ENCODE measurements at regions not wholly inside any gene's neighbourhood (a gene's known extent, or its start where the extent isn't known, plus 50 kb on each side); places are given as distances from the start of the nearest gene placed in this dataset.

- Histone ChIP-seq H3K4me3 (no peak overlapping the region), H3K27ac (no peak overlapping the region)
Measured at GRCh38 chr7:18145160-18145559, 117.5 kb upstream of the PRPS1L1 start.

GRCh38 chr7:18151422-18151821 lies 123.8 kb upstream of the PRPS1L1 start:
- Histone ChIP-seq H3K4me3 (no peak overlapping the region), H3K27ac (no peak overlapping the region)

GRCh38 chr7:18153183-18153748 lies 125.6 kb upstream of the PRPS1L1 start:
- Histone ChIP-seq H3K4me3 (no peak overlapping the region), H3K27ac (no peak overlapping the region)

GRCh38 chr7:18154726-18155125 lies 127.1 kb upstream of the PRPS1L1 start:
- no peak overlapping the region for H3K4me3 ChIP-seq
- no peak overlapping the region for H3K27ac ChIP-seq

DNA sequence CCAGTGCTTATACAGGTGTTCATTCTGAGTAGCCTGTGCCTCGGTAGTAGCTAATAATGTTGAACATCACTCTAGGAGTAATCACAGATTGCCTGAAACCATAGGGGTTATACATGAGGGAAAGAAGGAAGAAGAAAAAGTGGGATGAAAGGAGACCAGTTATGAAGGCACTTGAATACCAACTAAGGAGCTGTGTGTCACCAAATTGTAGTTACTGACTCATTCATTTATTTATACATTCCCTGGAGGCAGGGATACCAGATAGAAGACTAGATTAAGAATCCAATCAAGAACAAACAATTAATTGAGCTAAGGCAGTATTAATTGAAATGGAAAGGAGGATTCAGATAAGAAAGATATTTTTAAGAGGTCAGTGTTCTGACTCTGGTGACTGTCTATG lies 129.6 kb upstream of the PRPS1L1 start:
- Histone ChIP-seq H3K27ac (no peak overlapping the region), H3K4me3 (no peak overlapping the region)

DNA sequence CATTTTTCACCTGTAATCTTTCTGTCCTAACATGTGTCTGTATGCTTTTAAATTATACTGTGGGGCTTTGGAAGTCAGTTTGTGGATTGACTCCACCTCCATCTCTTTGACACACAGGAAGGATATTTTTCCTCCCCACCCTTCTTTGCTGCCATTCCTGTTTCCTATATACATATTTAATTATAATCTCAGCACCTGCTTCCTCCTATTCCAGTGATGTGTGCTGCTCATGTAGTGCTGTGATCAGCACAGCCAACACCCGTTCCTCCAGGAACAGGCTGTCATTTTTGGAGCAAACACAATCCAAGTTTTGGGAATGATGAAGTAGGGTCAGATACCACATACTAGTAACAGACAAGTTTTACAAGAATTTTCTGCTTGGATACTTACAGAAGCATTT lies 135.0 kb upstream of the PRPS1L1 start:
- H3K4me3 ChIP-seq = no peak overlapping the region
- no peak overlapping the region for H3K27ac ChIP-seq

- Histone ChIP-seq H3K4me3 (no peak overlapping the region), H3K27ac (no peak overlapping the region)
Measured at GRCh38 chr7:18163091-18163490, 135.4 kb upstream of the PRPS1L1 start.

GRCh38 chr7:18165166-18165565 lies 137.5 kb upstream of the PRPS1L1 start:
- Histone ChIP-seq H3K27ac (no peak overlapping the region), H3K4me3 (no peak overlapping the region)

GRCh38 chr7:18166002-18166401 lies 138.4 kb upstream of the PRPS1L1 start:
- H3K27ac ChIP-seq = no peak overlapping the region
- H3K4me3 ChIP-seq = no peak overlapping the region

DNA sequence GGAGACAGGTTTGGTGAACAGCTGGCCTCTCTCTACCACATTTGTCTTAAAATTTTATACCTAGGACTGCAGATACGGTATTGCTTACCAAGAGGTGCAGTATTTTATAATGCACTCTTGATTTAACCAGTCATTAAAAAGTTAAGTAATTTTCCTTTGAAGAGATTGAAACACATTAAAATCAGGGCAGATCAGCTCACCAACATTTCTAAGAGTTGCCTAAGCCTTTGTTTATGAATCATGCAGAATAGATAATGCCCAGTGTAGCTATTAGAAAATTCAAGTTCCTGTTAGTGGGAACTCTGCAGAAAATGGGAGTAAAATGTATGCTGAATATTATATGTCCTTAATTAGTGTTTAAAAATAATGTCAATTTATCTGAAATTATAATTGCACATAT lies 140.2 kb upstream of the PRPS1L1 start:
- Histone ChIP-seq H3K4me3 (no peak overlapping the region), H3K27ac (no peak overlapping the region)

GRCh38 chr7:18174996-18175395 lies 147.3 kb upstream of the PRPS1L1 start:
- no peak overlapping the region for H3K27ac ChIP-seq
- H3K4me3 ChIP-seq = no peak overlapping the region

DNA sequence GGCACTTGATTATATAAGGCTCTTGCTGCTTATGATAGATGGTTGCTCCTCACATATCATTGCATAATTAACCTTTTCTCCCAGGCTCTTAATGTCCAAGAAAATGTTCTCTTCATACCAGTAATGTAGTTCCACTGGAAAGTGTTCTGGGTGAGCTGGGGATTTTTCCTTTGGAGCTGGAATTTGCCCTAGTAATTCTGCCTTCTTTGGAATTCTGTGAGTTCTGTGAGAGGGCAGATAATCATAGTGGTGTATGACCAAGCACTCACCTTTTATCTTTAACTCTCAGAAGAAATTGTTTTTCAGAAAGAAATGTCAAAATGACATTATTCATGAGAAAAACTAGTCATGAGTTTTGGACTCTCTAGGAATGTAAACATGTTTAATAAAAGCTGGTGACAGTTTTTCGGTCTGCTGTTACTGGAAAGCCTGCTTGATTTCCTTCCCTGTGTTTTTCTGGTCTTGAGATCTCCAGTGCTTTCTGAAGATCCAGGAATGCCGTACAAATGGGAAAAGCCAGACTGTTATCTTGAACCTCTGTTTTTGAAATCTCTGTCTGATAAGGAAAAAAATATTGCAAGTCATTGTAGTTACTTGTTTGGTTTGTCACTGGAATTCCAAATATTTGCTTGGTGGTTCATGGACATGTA lies 148.3 kb upstream of the PRPS1L1 start:
- Histone ChIP-seq H3K4me3 (no peak overlapping the region), H3K27ac (no peak overlapping the region)

GRCh38 chr7:18177129-18177814 lies 149.6 kb upstream of the PRPS1L1 start:
- Histone ChIP-seq H3K27ac (no peak overlapping the region), H3K4me3 (no peak overlapping the region)

- Histone ChIP-seq H3K4me3 (no peak overlapping the region), H3K27ac (peak overlapping the region in 2 of 21 experiments; percentile 3 to 53)
Measured at GRCh38 chr7:18177815-18178660, 150.4 kb upstream of the PRPS1L1 start.

DNA sequence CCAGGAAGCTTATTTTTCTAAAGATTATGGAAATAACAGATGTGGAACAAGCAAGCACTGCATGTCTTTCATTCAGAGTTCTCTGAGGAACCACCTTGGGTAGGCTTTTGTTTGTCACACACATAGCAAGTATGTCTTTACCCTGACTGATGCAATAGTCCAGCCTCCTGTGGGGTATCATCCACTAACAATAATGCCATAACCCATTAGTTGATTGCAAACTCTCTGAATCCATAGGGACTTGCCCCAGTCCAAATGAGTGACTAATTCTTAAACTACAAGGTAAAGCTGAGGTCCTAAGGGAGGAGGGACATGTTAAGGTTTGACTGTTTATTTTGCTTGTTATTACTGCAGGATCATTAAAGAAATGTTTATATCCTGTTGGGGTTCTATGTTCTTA lies 151.4 kb upstream of the PRPS1L1 start:
- no peak overlapping the region for H3K4me3 ChIP-seq
- no peak overlapping the region for H3K27ac ChIP-seq

DNA sequence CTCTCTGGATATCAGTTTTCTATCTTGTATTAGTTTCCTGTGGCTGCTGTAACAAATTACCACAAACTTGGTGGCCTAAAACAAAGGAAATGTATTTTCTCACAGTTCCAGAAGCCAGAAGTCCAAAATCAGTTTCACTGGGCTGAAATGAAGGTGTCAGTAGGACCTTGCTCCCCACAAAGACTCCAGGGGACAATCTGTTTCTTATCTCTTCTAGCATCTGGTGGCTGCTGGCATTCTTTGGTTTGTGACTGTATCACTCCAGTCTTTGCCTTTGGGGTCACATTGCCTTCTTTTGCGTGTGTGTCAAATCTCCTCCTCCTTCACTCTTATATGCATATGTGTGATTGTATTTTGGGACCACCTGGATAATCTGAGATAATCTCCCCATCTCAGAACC lies 153.0 kb upstream of the PRPS1L1 start:
- no peak overlapping the region for H3K27ac ChIP-seq
- no peak overlapping the region for H3K4me3 ChIP-seq

DNA sequence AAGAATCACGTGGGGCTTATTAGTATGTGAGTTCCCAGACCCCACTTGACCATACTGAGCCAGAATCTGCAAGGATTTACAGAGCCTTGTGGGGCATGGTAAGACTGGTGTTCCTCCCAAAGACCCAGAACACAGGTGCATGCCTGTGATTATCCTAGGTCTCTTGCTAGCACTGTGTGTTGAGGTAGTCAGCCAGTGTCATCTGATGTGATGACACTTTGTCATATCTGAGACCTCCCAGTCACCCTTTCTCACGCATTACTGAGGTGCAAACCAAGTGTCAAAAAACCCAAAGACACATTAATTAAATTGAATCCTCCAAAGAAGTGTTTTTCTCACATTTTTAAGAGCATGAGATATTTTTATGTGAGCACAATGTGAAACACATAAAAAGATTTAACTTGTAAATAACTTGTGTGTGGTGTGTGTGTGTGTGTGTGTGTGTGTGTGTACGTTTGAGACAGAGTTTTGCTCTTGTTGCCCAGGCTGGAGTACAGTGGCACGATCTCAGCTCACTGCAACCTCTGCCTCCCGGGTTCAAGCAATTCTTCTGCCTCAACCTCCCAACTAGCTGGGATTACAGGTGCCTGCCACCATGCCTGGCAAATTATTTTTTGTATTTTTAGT lies 162.0 kb upstream of the PRPS1L1 start:
- Histone ChIP-seq H3K4me3 (no peak overlapping the region), H3K27ac (no peak overlapping the region)

GRCh38 chr7:18191341-18191740 lies 163.7 kb upstream of the PRPS1L1 start:
- H3K27ac ChIP-seq = no peak overlapping the region

GRCh38 chr7:18191862-18192625 lies 164.4 kb upstream of the PRPS1L1 start:
- H3K4me3 ChIP-seq = no peak overlapping the region
- no peak overlapping the region for H3K27ac ChIP-seq

More at GRCh38 chr7:18191341-18191740, 163.7 kb upstream of the PRPS1L1 start:
- no peak overlapping the region for H3K4me3 ChIP-seq
